NCI-H2081 treated with DMSO at 0.1 percent for 48 hours (cell line): ENCODE measurements at regions not wholly inside any gene's neighbourhood (a gene's known extent, or its start where the extent isn't known, plus 50 kb on each side); places are given as distances from the start of the nearest gene placed in this dataset.

ENCODE experiments used
- DNase-seq: peaks from one replicate; lab custom pipeline; 2025; lab: John Stamatoyannopoulos, UW

DNA sequence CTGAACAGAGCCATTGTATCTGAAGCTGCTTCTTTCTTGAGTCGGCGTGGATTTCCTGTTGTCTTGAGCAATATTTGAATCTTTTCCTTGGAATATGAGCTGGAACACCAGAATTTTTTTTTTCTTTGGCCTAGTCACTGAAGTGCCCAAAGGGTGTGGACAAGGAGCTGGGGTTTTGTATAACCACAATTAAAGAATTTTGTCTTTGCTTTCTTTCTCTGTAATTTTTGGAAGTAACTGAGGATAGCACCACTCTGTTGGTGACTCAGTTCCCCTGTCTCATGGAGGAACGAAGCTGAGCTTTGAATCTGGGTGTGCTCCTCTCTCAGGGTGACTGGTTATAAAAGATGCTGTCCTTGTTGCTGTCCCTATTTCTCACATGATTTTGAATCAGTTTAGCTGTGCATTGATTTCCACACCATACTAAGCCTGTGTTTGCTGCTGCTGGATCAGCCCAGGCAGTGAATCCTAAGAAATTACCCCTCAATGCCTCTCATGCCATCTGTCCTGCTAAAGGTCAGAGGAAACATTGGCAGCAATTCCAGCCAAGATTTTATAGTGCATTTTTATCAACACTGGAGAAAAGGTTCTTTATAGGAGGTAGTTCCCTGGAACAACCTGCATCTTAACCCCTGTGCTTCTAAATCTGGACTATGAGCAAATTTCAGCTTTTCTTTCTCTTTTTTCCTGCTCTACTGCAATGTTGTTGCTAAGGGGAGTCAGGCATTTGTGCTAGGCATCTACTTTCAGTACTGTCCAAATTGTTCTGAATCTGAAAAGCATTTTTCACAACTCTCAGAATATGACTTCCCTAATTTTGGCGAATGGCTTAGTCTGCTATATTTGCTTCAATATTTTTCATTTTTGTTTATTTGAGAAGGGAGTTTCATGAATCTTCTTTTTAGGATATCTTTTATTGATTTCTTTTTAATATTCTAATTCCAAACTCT, 540.8 kb downstream of the SOX6 start:
- no peak for DNase-seq

DNA sequence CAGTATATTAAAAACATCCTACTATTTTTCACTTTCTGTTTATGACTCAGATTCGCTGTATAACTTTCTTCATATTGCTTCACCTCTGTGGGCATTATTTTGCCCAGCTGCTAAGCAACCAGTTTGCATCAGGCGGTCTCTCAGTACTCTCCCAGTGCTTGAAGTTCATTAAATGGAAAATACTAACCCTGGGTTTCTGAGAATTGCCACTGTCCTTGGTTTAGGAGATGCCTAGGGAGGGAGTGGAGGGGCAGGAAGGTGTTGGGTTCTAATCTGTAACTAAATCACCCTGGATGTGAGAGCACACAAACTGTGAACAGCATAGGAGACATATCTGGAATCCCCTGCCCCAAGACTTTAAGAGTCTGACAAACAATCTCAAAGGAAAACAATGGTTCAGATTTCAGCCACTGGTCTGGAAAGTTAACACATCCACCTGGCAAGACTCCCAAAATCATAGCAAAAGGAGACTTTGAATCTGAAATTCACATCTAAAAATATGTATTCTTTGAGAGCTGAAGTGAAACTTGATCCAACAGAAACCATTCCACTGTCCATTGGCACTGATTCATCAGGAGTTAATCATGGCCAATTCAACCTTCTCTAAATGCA, 540.0 kb downstream of the SOX6 start:
- DNase-seq = no peak

DNA sequence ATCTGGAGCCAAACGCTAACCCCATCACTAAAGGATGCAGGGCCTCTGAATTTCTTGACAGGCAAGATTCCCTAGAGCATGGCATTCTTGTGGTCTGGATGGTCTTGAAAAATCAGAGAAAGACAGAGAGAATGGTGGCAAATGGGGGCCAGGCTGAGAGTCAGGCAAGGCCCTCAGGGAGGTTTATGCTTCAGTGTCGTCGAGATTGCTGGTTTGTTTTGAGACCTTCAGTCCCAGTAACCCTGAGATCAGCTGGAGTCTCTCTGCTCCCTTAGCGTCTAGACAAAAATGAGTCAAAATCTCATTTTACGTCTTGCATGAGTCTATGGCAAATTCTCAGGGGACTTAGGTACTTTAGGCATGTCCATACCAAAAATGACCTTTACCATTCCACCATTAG, 539.3 kb downstream of the SOX6 start:
- no peak for DNase-seq

DNA sequence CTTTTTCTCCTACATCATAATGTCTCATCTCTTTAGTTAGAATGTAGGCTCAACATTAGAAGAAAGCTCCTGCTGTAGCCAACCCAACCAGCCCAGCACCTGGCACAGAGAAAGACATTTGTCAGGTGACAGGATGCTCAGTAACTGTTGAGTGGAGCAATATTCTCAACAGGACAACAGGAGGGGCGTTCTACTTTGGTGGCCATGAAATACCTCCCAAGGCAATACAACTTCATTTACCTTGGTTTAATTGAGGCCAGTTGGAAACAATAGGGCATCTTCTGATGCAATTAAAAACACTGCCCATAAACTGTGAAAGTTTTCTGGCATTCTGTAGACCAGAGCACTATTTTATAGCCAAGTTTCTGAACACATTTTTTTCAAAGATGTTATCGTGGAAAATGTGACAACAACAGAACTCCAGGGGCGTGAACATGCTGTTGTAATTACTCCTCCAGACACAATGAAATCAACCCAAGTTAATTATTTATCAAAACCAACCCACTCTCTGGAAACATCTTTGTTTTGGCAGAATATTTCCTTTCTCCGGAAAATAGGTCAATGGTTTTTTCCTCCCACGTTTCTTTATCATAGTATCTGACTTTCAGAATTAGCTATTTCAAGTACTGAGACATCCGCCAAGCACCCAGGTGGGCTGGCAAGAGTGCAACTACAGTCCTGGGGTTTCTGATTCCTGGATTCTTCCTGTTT, 538.1 kb downstream of the SOX6 start:
- DNase-seq = no peak

DNA sequence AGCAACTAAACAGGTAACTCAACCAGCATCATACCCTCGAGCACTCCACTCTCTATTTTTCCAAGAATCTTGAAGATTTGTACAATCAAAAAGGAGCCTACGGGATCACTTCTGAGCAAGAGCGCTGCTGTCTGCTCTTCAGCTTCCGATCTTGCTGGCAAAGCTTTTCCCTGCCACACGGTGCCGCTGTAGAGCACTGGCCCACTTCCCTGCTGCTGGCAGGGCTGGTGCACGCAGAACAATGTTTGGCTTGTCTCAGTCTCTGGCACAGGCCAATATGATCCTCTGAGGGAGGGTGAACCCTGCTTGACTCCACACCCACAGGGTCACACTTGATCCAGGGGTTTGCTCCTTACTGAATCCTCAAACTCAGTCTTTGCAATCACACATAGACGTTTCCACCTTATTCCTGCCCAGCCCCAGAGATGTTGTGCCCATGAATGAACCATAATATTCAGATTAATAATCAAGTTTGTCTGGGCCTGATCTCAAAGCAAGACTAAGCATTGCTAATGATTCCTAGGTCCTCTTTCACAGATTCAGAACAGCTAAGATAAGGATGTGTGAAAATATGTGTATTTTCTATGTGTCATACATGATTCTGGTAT, 536.6 kb downstream of the SOX6 start:
- DNase-seq = no peak

DNA sequence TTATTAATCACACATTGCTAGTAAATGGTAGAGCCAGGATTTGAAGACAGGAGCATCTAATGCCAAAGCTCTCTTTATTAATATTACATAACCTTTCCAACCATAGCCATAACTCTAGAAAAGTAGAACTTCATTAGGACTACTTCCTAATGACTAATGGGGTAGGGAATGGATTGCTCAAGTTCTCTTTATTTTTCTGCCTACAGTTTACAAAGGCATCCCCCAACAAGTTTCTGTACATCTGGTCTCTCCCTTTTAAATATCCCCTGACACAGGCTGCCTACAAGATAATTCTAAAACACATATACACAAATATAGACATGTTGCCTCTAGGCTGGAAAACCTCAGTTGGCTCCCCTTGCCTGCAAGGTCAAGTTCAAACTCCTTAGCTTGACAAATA, 534.9 kb downstream of the SOX6 start:
- DNase-seq = no peak

DNA sequence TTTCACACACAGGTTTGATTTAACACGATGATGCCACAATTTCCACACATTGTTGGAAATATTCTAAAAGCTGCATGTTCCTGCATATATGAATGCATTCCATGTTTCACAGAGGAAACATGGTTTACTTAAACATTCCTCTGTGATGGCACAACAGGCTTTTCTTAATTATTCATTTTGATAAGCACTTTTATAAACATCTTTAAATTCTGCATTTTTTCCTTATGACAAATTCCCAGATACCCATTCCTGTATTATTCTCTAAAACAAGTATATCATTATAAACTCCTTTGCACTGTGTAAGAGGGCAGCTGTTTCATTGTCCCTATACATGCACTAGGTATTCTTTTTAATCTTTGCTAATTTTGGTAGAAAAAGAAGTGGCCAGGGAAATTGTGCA, 532.3 kb downstream of the SOX6 start:
- no peak for DNase-seq

DNA sequence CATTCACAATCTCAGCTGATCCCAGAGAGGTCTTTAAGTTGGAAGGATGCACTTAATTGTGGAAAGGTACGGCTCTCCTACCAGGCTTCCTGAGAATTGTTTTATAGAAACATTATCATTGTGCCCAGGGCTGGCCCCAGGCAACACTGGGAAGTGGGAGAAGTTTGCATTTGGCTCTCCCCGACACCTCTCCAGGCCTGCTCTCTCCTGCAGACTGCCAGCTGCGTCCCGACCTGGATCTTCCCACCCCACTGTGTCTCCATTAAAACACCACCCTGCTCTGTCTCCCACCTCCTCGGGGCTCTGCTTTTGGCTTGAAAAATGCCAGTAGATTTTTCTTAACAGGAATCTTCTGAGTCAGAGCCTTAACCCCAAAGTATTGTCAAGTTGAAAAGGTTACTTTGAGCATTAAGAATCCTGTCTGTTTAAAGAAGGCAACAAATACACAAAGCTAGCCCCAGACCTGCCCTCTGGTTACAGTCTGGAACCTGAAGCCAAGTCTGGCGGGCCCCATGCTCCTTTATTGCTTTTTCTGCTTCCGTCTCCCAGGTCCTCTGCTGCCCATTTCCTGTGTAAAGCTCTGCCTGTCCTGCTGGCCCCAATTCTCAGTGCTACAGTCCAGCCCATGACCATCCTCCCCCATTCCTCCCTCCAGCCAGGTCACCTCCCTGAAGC, 530.2 kb downstream of the SOX6 start:
- no peak for DNase-seq

DNA sequence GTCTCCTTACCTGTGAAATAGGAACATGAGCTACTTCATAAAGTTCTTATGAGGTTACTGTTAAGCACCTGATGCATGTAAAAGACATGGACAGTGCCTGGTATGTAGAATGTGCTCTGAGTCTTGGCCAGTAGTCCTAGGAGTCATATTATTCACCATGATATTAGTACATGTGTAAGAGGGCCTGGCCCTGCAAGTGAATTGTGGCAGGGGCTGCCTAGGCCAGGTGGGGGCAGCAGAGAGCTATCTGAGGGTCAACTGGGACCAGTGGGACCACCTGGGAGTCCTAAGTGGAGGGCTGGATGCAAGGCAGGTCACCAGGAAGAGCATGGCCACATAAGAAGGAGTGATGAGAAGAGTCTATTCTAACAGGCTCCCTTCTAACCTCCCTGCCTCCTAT, 529.5 kb downstream of the SOX6 start:
- no peak for DNase-seq

DNA sequence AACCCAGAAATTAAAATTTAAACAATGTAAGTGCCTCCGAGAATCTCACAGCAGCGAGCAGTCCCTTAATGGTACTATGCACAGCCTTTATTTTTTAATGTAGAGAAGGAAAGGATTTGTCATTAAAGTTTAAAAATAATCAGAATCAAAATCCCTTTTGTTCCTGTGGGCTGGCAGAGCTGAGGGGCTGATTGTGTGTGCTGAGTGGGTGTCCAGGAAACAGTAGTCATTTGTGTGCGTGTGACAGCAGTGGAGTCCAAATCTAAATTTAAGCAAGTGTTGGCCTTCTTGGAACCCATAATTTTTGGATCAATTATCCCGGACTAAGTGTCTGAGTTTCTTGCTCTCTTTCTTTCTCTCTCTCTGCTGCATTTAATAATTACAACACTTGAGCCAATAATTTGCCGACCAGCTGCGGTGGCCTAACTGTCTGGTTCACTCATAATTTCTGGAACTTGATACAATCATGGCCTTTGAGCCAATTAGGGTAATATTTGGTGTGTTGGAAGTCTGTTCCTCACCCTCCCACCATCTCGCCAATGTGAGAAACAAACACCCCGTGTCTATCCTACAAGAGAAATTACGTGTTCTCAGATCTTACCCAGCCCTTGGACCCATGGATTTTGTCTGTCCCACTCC, 528.0 kb downstream of the SOX6 start:
- no peak for DNase-seq

DNA sequence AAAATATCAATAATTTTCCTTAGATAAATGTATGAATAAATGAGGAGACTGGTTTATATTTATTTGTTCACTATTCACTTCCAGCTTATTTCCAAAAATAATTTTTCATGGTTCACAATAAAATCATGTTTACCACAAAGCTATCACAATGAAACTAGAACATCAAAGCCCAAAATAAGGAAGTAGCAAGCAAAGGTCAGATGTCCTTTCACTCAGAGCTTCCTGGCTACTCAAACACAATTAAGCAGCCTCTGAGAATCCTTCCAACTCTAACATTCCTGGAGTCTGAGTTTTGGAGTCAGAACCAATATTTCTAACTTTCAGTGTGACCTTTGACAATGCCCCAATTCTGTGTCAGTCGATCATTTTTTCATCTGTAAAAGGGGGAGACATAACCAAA, 527.0 kb downstream of the SOX6 start:
- DNase-seq = no peak

DNA sequence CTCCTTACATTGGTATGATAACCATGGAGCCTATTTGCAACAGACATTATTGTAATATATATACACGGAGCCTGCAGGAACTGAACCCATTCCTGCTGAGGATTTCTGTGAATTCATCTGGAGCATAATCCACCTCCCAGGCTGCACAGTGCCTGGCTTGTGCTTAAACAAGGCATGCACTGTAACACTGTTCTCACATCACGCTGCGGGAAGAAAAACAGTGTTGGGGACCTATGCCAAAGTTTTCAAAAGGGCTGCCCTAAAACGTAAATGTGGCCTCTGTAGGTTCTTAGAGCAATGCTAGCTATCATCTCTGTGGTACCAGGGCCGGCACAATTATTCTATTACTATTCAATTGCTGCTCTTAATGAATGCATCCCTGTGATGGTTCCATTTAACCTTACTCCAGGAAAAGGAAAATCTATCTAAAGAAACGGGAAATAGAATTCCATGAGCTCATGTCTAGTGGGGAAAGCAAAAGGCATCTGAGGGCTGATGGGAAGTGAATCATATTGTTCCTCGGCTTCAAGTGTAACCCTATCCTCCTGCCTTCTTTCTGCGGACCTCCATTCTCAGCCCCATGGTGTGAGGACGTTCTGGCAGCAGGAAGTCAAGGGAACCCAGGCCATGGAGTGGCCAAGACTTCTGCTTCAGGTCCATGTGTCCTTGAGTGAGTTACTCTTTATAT, 525.5 kb downstream of the SOX6 start:
- DNase-seq = no peak

DNA sequence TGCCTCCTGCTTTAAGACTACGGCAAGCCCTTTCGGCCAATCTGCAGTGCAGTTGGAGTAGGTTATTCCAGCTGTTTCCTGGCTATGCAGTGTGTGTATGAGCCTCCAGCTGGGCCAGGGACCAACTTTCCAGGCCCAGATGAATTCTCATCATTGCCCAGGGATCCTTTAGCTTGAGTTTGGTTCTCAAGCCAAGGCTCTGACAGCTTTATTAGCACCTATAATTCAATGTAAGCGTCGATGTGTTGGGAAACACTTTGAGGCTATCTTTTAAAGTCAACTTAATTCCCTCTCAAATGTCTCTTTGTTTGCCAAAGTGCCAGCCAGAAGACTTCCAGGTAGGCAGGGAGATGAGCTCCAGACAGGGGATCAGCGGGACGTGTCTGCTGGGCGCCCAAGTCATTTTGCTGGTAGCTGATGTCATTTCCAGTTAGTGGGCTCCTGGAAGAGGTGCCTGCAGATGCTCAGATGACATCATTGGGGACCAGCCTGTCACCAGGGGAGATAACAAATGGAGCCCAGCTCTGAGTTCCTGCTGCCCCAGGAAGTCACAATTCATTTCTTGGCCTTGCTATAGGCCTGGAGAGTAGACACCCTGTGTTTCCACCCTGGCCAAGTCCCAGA, 520.4 kb downstream of the SOX6 start:
- DNase-seq = no peak

DNA sequence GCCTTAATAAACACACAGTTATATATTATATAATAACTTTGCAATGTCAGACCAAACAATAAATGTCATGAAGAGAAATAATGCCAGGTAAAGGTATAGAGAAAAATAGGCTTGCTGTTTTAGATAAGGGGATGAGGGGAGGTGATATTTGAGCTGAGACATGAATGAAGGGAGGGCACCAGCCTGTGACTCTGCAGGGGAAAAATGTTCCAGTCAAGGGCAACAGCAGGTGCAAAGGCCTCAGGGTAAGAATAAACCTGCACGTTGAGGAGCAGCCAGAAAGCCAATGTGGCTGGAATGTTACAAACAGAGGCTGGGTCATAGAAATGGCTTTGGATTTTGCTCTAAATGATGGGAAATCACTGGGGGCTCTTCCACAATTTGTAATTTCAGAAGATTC, 519.6 kb downstream of the SOX6 start:
- no peak for DNase-seq

DNA sequence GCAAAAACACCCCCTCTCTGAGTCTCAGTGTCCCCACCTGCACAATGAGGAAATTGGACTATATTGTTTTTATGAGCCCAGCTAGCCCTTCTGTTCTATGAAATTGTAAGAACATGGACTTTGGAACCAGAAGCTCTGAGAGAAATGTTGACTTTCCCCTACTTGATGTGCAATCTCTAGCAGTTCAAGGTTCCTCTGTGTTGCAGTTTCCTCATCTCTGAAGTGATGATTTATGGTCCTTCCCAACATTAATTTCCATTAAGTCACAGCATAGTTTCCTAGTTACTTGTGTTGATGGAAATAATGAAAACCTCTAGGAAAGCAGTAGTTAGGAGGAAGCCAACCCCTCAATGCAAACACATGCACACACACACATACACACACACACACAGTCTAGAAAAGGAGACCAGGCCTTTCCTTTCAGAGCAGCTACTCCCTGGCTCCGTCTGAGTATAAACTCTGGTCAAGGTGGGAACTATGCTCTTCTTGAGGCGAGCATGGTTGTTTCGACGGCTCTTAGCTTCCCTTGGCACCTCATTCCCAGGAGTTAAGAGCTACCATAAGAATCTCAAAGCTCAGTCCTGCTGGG, 518.4 kb downstream of the SOX6 start:
- no peak for DNase-seq

DNA sequence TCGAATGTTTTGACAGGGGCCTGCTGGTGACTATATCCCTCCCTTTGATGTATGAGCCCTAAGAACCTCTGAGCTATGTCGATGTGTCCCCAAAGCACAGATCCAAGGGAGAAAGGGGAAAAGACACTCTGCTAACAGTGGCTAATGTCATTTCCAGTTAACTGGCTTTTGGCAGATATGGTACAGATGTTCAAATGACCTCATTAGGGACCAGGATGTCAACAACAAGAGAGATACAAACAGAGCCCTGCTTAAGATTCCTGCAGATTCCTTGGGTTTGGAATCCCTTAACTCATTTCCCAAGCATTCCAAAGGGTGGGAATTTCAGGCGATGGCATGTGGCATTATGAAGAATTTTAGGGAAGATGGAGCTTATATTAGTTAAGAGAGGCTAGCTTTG, 517.3 kb downstream of the SOX6 start:
- no peak for DNase-seq

DNA sequence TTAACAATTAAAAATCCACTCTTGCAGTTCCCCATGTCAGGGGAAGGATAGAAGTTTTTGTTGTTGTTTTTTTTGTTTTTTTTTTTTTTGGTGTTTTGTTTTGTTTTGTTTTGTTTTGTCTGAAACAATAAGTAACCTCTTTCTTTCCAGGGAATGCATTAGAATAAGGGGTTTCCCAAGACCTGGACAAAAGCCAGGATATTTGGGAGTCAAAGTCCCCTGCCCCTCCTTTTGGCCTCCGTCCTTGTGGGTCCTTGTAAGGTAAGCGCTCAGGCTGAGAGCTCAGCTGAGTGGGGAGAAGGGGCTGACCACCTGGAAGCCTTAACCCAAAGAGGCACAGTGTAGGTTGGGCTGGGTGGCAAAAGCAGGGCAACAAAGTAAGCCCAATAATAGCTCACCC, 515.4 kb downstream of the SOX6 start:
- no peak for DNase-seq

DNA sequence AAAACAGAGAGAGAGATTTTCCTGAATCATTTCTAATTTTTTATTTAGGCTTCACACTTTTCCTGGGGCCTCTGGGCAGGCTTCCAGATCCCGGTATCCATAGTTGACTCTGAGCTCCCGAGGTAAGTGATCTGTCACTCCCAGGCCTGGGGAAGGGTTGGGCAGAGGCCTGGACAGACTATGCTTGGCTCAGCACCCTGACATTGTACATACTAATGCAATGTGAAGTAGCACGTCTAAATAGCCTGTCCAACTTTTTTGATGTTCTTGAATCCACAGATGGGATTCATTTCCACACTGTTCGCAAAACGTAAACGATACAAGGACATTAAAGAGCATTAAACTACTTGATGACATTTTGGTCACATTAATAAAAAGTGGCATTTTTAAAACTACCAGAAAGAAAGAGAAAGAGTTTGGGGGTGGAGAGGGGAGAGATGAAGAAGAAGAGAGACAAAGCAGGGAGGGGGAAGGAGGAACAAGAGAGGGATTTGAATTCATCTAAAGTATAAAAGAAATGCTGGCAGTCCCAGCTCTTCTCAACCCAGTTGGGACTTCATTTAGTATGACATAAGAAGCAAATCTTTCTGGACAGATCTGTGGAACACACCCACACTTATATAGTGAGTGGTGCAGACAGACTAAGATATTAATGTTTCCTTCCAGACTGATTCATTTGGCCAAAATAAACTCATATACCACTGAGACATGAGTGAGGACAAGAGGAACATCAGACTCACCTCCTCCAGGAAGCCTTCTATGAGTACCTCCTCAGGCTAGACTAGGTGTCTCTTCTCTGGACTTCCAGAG, 514.2 kb downstream of the SOX6 start:
- no peak for DNase-seq

DNA sequence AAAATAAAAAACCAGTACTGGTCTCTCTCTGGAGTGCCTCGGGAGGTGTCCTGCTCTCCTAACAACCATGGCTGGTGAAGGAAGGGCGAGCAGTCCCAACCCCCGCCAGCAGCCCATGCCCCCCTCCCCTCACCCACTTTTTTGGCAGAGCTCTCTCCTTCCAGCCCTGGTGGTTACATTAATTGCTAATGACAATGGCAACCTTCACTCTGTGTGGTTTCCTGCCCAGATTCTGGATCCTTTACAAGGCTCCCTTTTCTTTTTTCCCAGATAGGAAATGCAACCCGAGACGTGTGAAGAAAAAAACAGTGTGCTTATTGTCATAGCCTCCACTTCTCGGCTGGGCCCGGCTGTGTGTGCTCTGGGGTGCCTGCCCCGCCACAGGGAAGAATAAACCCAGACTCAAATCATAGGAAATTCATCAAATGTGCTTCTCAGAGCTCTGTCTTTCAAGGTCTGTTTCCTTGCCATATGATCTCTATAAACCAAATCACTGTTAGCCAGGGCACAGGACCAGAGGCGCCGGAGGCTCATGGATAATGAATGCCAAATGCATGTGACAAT, 513.0 kb downstream of the SOX6 start:
- DNase-seq = no peak
